Kidney (tissue), 13 donors: ENCODE measurements at regions not wholly inside any gene's neighbourhood (a gene's known extent, or its start where the extent isn't known, plus 50 kb on each side); places are given as distances from the start of the nearest gene placed in this dataset.

Source experiments
- DNase-seq, 5 donors: peaks; one replicate each; pipeline ENCODE4 v3.0.0-alpha.2; 2013 to 2020
- FAIRE-seq: peaks from 2 replicates; lab custom pipeline; 2012; peaks lifted over from hg19 to GRCh38; lab: Jason Lieb, UNC
- H3K27ac ChIP-seq, 2 donors: one replicate each; pipeline ENCODE4 v1.7.0; 2013; ENCODE audit warnings: low read depth in 2 of 2, low read length in 2 of 2, inconsistent platforms in 1 of 2
- H3K27me3 ChIP-seq: one replicate; pipeline ENCODE4 v1.7.1; 2013; ENCODE audit warnings: low read length, inconsistent platforms; ENCODE audit not compliant: control insufficient read depth, insufficient read depth
- H3K36me3 ChIP-seq, 3 donors: one replicate each; pipeline versions ENCODE4 v1.7.0 to v1.7.1; 2013; ENCODE audit warnings: low read length in 3 of 3, control low read depth in 1 of 3, inconsistent platforms in 1 of 3; ENCODE audit not compliant: insufficient read depth in 3 of 3, control insufficient read depth in 2 of 3
- H3K4me1 ChIP-seq, 3 donors: one replicate each; pipeline versions ENCODE4 v1.7.0 to v1.7.1; 2013; ENCODE audit warnings: low read length in 3 of 3, inconsistent platforms in 1 of 3, low read depth in 1 of 3; ENCODE audit not compliant: control insufficient read depth in 2 of 3, insufficient read depth in 2 of 3
- H3K4me3 ChIP-seq, 3 donors: one replicate each; pipeline versions ENCODE4 v1.7.0 to v1.8.1; 2013; ENCODE audit warnings: low read length in 3 of 3, control low read depth in 1 of 3, inconsistent platforms in 1 of 3
- H3K9ac ChIP-seq, 3 donors: one replicate each; pipeline versions ENCODE4 v1.7.0 to v1.7.1; 2013; ENCODE audit warnings: low read length in 3 of 3, control low read depth in 1 of 3, inconsistent platforms in 1 of 3
- H3K9me3 ChIP-seq, 3 donors: one replicate each; pipeline versions ENCODE4 v1.7.0 to v1.7.1; 2013; ENCODE audit warnings: low read length in 3 of 3, control low read depth in 1 of 3, inconsistent platforms in 1 of 3; ENCODE audit not compliant: control insufficient read depth in 2 of 3, insufficient read depth in 1 of 3
- intact Hi-C: fragments of 100-400 bp; cut with DNase I; formaldehyde crosslinking; loops from one replicate; pipeline ENCODE4 v1.11.1; 2022
- TF ChIP-seq, protein P1 (sequence below): IDR thresholded peaks from 3 replicates; pipeline ENCODE4 v1.5.1; 2012; ENCODE audit warnings: mild to moderate bottlenecking, moderate library complexity, borderline replicate concordance; ENCODE audit not compliant: insufficient read depth; ENCODE audit errors: extremely low read depth
- donor health status: control.
- donor health status: control.
- donor health status: control.
- donor health status: control.
- donor health status: control.
- donor health status: DM: yes; HTN: yes; CAD: no.
- donor health status: Normal renal cell carcinoma (clear cell type).

DNA sequence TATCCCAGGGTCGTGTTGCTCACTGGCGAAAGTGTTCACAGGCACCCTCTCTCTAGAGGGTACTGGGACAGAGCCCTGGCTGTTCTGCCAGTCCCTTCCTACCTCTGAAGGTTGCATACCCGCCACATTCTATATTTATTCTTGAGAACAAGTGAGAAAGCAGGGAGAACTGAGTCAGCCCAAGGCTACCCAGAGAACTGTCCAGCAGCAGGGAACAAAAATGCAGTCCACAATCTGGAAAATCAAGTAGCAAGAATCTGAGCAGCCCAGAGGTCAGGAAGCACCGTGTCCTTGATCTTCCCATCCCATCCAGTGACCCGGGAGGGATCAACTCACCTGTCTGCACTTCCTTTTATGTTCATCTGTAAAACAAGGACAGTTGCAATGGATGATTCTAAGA lies 164.1 kb downstream of the FBXO15 start:
- no peak for FAIRE-seq
- no peak for DNase-seq
- no peak overlapping the region for H3K9ac ChIP-seq
- no peak overlapping the region for H3K4me3 ChIP-seq
- no peaks in the 10 kb centered on the region for H3K27me3 ChIP-seq
- no peaks in the 10 kb centered on the region for H3K4me1 ChIP-seq
- no peaks in the 10 kb centered on the region for H3K9me3 ChIP-seq
- H3K36me3 ChIP-seq, result no peaks in the 10 kb centered on the region
- intact Hi-C loops, result no loop called here
- TF ChIP-seq, protein P1, sequence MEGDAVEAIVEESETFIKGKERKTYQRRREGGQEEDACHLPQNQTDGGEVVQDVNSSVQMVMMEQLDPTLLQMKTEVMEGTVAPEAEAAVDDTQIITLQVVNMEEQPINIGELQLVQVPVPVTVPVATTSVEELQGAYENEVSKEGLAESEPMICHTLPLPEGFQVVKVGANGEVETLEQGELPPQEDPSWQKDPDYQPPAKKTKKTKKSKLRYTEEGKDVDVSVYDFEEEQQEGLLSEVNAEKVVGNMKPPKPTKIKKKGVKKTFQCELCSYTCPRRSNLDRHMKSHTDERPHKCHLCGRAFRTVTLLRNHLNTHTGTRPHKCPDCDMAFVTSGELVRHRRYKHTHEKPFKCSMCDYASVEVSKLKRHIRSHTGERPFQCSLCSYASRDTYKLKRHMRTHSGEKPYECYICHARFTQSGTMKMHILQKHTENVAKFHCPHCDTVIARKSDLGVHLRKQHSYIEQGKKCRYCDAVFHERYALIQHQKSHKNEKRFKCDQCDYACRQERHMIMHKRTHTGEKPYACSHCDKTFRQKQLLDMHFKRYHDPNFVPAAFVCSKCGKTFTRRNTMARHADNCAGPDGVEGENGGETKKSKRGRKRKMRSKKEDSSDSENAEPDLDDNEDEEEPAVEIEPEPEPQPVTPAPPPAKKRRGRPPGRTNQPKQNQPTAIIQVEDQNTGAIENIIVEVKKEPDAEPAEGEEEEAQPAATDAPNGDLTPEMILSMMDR, result no peak
- H3K27ac ChIP-seq, result no peak overlapping the region

DNA sequence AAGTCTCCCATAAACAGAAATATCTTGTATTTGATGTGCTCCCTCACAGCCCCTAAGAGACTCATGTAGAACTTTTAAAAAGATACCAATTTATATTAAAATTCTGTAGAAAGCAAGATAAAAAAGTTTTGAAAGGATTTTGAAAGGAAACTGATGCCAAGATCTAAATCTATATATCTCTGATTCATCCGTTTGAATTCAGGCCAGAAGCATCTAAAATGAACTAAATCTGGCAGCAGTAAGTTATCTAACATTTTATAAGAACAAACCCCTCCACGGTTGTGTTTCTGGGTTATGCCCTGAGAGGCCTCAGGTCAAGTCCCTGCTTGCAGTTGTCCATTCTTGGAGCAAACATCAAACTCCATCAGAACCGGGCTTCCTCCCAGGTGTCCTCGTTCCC lies 165.8 kb downstream of the FBXO15 start:
- Histone ChIP-seq H3K9me3 (no peaks in the 10 kb centered on the region), H3K9ac (no peak overlapping the region), H3K27ac (no peak overlapping the region), H3K4me1 (no peaks in the 10 kb centered on the region), H3K27me3 (no peaks in the 10 kb centered on the region), H3K4me3 (no peak overlapping the region), H3K36me3 (no peaks in the 10 kb centered on the region)
- no peak for FAIRE-seq
- TF ChIP-seq, protein P1, result no peak
- DNase-seq, result no peak
- intact Hi-C loops, result no loop called here

DNA sequence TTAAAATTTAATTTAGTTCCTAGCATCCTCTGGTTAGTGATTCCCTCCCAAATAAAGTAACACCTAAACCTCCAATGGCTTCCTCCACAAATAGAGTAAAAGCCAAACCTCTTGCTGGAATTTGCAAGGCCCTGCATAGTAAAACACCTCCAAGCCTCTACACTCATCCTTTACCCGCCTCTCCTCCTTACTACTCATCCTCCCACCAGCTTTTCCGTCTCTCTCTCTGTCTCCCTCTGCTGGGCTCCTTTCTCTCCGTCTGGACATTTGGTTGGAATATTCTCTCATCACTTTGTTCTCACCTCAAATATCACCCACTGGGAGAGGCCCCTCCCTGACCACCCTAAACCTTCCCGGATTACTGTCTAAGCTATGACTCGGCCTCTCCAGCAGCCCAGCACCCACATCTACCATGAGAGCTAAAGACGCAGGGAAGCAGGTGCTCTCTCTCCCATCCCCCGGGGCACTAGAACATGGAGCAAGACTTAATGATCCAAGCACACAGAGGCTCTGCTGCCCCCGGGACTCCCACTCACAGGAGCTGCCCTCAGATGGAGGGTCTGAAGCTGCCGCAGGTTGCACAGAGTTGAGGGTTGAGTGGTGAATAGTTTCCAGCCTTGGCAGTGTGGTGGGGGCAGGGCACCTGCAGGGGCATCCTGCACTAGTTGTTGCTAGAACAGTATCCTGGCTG lies 167.2 kb downstream of the FBXO15 start:
- Histone ChIP-seq H3K9me3 (no peaks in the 10 kb centered on the region), H3K4me3 (no peak overlapping the region), H3K36me3 (no peaks in the 10 kb centered on the region), H3K27ac (no peak overlapping the region), H3K27me3 (no peaks in the 10 kb centered on the region), H3K9ac (no peak overlapping the region), H3K4me1 (no peaks in the 10 kb centered on the region)
- intact Hi-C loops, result no loop called here
- DNase-seq, result peak in 2 of 5 donors; percentile 18
- TF ChIP-seq, protein P1, result no peak
- no peak for FAIRE-seq

DNA sequence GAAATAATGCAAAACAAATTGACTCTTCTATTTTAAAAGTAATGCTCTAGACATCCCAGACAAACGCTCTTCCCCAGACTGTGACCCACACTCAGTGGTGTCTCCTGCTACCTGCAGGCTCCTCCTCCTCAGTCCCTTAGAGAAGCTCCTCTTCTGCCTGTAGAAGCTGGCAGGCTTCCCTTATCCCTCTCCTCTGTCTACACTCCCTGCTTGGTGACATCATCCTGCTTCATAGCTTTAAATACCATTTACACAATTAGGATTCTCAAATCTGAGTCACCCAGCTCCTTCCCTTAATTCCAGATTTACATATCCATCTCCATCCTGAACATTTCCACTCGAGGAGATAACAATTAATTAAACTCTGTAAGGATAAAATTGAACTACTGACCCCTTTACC lies 167.9 kb downstream of the FBXO15 start:
- no peak for DNase-seq
- no peaks in the 10 kb centered on the region for H3K27me3 ChIP-seq
- H3K27ac ChIP-seq, result no peak overlapping the region
- H3K4me3 ChIP-seq, result no peak overlapping the region
- H3K9me3 ChIP-seq, result no peaks in the 10 kb centered on the region
- H3K36me3 ChIP-seq, result no peaks in the 10 kb centered on the region
- H3K4me1 ChIP-seq, result no peaks in the 10 kb centered on the region
- H3K9ac ChIP-seq, result no peak overlapping the region
- TF ChIP-seq, protein P1, result no peak
- no peak for FAIRE-seq
- intact Hi-C loops, result no loop called here
